ENCODE measurements at regions not wholly inside any gene's neighbourhood (a gene's known extent, or its start where the extent isn't known, plus 50 kb on each side); places are given as distances from the start of the nearest gene placed in this dataset.

DNA sequence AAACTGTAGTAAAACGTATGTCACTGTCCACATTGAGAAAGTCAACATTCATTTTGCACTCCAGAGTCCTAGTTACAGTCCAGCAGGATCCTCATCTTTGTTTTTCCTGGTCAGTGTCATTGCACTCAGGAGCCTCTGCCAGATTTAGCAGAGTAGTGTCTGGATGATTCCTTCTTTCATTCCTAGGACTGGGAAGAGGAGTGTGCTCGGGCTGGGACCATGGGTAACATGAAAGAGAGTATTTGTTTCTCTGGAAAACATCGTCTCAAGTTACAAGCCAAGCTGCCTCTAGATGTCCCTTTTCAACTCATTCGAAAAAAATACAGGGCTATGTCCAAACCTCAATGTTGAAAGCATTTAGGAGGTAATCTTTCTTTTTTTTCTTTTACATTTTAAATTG is 69.9 kb upstream of the TNIP3 start:
- Mint-ChIP-seq H3K4me1 (ENCODE audit: low read depth, unreplicated experiment) (no peaks in the 10 kb centered on the region), H3K36me3 (ENCODE audit: low read depth, unreplicated experiment) (no peaks in the 10 kb centered on the region), H3K27ac (ENCODE audit: unreplicated experiment) (no peak overlapping the region), H3K27me3 (ENCODE audit: low read depth, unreplicated experiment) (no peaks in the 10 kb centered on the region), H3K4me3 (ENCODE audit: unreplicated experiment) (no peak overlapping the region), H3K9me3 (ENCODE audit: unreplicated experiment) (peaks cover 3% of the 10 kb centered on the region)
- FAIRE-seq (no peak), DNase-seq (ENCODE audit: low read depth) (no peak)
- Histone ChIP-seq H3K4me3 (ENCODE audit: insufficient read depth, low read depth, low read length) (no peak overlapping the region), H3K9ac (ENCODE audit: low read length) (no peak overlapping the region), H3K79me2 (ENCODE audit: insufficient read depth, low read length) (no peaks in the 10 kb centered on the region), H3K4me1 (ENCODE audit: insufficient read depth, low read length) (no peaks in the 10 kb centered on the region), H2AFZ (ENCODE audit: low read depth, low read length) (no peak overlapping the region), H3K36me3 (ENCODE audit: insufficient read depth, low read length) (no peaks in the 10 kb centered on the region), H4K20me1 (ENCODE audit: insufficient read depth, low read length) (no peaks in the 10 kb centered on the region), H3K27ac (ENCODE audit: low read depth, low read length) (no peak overlapping the region), H3K9me3 (ENCODE audit: insufficient read depth, low read depth, low read length) (no peaks in the 10 kb centered on the region), H3K4me2 (ENCODE audit: low read length) (no peak overlapping the region), H3K27me3 (ENCODE audit: insufficient read depth, low read length) (no peaks in the 10 kb centered on the region)
- no peak for TF ChIP-seq EZH2 (IDR thresholded peaks at IDR 0.05; ENCODE audit: insufficient read depth, low read length)
- TF ChIP-seq, protein P1, sequence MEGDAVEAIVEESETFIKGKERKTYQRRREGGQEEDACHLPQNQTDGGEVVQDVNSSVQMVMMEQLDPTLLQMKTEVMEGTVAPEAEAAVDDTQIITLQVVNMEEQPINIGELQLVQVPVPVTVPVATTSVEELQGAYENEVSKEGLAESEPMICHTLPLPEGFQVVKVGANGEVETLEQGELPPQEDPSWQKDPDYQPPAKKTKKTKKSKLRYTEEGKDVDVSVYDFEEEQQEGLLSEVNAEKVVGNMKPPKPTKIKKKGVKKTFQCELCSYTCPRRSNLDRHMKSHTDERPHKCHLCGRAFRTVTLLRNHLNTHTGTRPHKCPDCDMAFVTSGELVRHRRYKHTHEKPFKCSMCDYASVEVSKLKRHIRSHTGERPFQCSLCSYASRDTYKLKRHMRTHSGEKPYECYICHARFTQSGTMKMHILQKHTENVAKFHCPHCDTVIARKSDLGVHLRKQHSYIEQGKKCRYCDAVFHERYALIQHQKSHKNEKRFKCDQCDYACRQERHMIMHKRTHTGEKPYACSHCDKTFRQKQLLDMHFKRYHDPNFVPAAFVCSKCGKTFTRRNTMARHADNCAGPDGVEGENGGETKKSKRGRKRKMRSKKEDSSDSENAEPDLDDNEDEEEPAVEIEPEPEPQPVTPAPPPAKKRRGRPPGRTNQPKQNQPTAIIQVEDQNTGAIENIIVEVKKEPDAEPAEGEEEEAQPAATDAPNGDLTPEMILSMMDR (IDR thresholded peaks at IDR 0.05; ENCODE audit: insufficient read depth, low read depth, low read length) = no peak

DNA sequence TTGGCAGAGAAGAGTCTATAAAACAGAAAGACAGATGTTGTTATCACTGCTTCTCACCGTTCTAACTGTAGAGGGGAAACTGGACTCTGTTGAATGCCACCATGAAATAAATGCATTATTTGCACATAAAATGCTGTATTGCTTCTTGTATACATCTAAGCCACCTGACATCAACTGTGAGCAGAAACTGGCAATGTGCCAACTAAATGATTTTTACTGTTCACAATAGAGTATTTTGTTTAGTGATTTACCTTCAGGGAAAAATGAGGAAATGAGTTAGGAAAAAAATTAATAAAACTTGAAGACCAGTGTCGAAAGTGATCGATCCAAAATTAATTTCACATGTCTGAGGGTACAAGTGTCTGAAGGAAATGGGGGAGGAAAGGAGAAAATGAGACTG is 65.9 kb upstream of the TNIP3 start:
- no peak overlapping the region for H3K4me2 ChIP-seq (ENCODE audit: low read length)
- DNase-seq (ENCODE audit: low read depth) = no peak
- no peaks in the 10 kb centered on the region for H3K4me1 ChIP-seq (ENCODE audit: insufficient read depth, low read length)
- H3K9me3 ChIP-seq (ENCODE audit: insufficient read depth, low read depth, low read length) = no peaks in the 10 kb centered on the region
- H3K36me3 Mint-ChIP-seq (ENCODE audit: low read depth, unreplicated experiment) = no peaks in the 10 kb centered on the region
- no peaks in the 10 kb centered on the region for H3K9me3 Mint-ChIP-seq (ENCODE audit: unreplicated experiment)
- no peak overlapping the region for H3K9ac ChIP-seq (ENCODE audit: low read length)
- FAIRE-seq = no peak
- no peaks in the 10 kb centered on the region for H4K20me1 ChIP-seq (ENCODE audit: insufficient read depth, low read length)
- no peak overlapping the region for H2AFZ ChIP-seq (ENCODE audit: low read depth, low read length)
- no peak overlapping the region for H3K4me3 Mint-ChIP-seq (ENCODE audit: unreplicated experiment)
- H3K4me3 ChIP-seq (ENCODE audit: insufficient read depth, low read depth, low read length) = no peak overlapping the region
- H3K4me1 Mint-ChIP-seq (ENCODE audit: low read depth, unreplicated experiment) = no peaks in the 10 kb centered on the region
- H3K79me2 ChIP-seq (ENCODE audit: insufficient read depth, low read length) = no peaks in the 10 kb centered on the region
- H3K27me3 ChIP-seq (ENCODE audit: insufficient read depth, low read length) = no peaks in the 10 kb centered on the region
- no peak overlapping the region for H3K27ac Mint-ChIP-seq (ENCODE audit: unreplicated experiment)
- TF ChIP-seq EZH2 (IDR thresholded peaks at IDR 0.05; ENCODE audit: insufficient read depth, low read length) = no peak
- TF ChIP-seq, protein P1 (IDR thresholded peaks at IDR 0.05; ENCODE audit: insufficient read depth, low read depth, low read length) = no peak
- no peaks in the 10 kb centered on the region for H3K27me3 Mint-ChIP-seq (ENCODE audit: low read depth, unreplicated experiment)
- H3K27ac ChIP-seq (ENCODE audit: low read depth, low read length) = no peak overlapping the region
- H3K36me3 ChIP-seq (ENCODE audit: insufficient read depth, low read length) = no peaks in the 10 kb centered on the region

- no peaks in the 10 kb centered on the region for H3K27me3 Mint-ChIP-seq (ENCODE audit: low read depth, unreplicated experiment)
- DNase-seq (ENCODE audit: low read depth) (no peak), FAIRE-seq (no peak)
- Histone ChIP-seq H3K4me1 (ENCODE audit: insufficient read depth, low read length) (no peaks in the 10 kb centered on the region), H3K4me3 (ENCODE audit: insufficient read depth, low read depth, low read length) (no peak overlapping the region), H3K9me3 (ENCODE audit: insufficient read depth, low read depth, low read length) (no peaks in the 10 kb centered on the region), H4K20me1 (ENCODE audit: insufficient read depth, low read length) (no peaks in the 10 kb centered on the region), H3K79me2 (ENCODE audit: insufficient read depth, low read length) (no peaks in the 10 kb centered on the region), H2AFZ (ENCODE audit: low read depth, low read length) (no peak overlapping the region), H3K9ac (ENCODE audit: low read length) (no peak overlapping the region), H3K27me3 (ENCODE audit: insufficient read depth, low read length) (no peaks in the 10 kb centered on the region), H3K27ac (ENCODE audit: low read depth, low read length) (no peak overlapping the region), H3K4me2 (ENCODE audit: low read length) (no peak overlapping the region), H3K36me3 (ENCODE audit: insufficient read depth, low read length) (no peaks in the 10 kb centered on the region)
- no peak for TF ChIP-seq EZH2 (IDR thresholded peaks at IDR 0.05; ENCODE audit: insufficient read depth, low read length)
- TF ChIP-seq, protein P1 (IDR thresholded peaks at IDR 0.05; ENCODE audit: insufficient read depth, low read depth, low read length) = no peak
- no peaks in the 10 kb centered on the region for H3K9me3 Mint-ChIP-seq (ENCODE audit: unreplicated experiment)
- H3K27ac Mint-ChIP-seq (ENCODE audit: unreplicated experiment) = no peak overlapping the region
- no peak overlapping the region for H3K4me3 Mint-ChIP-seq (ENCODE audit: unreplicated experiment)
- H3K4me1 Mint-ChIP-seq (ENCODE audit: low read depth, unreplicated experiment) = no peaks in the 10 kb centered on the region
- no peaks in the 10 kb centered on the region for H3K36me3 Mint-ChIP-seq (ENCODE audit: low read depth, unreplicated experiment)
Observed at GRCh38 chr4:121228848-121229247, 64.7 kb upstream of the TNIP3 start.
